ENCODE measurements at regions not wholly inside any gene's neighbourhood (a gene's known extent, or its start where the extent isn't known, plus 50 kb on each side); places are given as distances from the start of the nearest gene placed in this dataset.

DNA sequence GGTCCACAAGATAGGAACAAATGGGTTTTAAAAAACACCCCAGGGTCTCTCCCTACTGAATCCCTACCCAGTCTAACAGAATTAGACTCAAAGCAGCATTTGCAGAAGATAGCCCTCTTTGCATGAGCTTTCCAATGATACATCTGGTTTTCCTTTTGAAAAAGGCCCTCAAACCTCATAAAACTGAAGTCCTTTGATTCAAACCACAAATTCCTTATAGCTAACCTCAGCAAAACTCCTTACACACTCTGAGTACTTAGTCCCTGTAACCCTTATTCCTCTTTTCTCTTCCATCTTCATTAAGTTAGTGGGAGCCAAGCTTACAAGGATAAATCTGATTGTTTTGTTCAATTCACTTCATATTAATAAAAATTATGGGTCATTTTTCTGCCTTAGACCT is 90.5 kb upstream of the TNC start:
- no peak for TF ChIP-seq CTCF (IDR thresholded peaks at IDR 0.05)
- no peak for TF ChIP-seq POLR2A (IDR thresholded peaks at IDR 0.05)
